ENCODE measurements at regions not wholly inside any gene's neighbourhood (a gene's known extent, or its start where the extent isn't known, plus 50 kb on each side); places are given as distances from the start of the nearest gene placed in this dataset.

GRCh38 chr10:131706952-131707351, 193.9 kb upstream of the PPP2R2D start:
- H3K27ac Mint-ChIP-seq (ENCODE audit: unreplicated experiment), result no peak overlapping the region
- TF ChIP-seq CTCF (IDR thresholded peaks at IDR 0.05; ENCODE audit: partially characterized antibody, unreplicated experiment), result no peak
- no peak for DNase-seq
- no peaks in the 10 kb centered on the region for H3K4me1 Mint-ChIP-seq (ENCODE audit: low read depth, unreplicated experiment)
- peaks cover 2% of the 10 kb centered on the region for H3K27me3 Mint-ChIP-seq (ENCODE audit: unreplicated experiment)
- no peaks in the 10 kb centered on the region for H3K36me3 Mint-ChIP-seq (ENCODE audit: unreplicated experiment)
- H3K4me3 Mint-ChIP-seq (ENCODE audit: unreplicated experiment), result no peak overlapping the region
- peaks cover 4% of the 10 kb centered on the region for H3K9me3 Mint-ChIP-seq (ENCODE audit: unreplicated experiment)

- Mint-ChIP-seq H3K4me1 (ENCODE audit: low read depth, unreplicated experiment) (no peaks in the 10 kb centered on the region), H3K27me3 (ENCODE audit: unreplicated experiment) (peaks cover 3% of the 10 kb centered on the region), H3K36me3 (ENCODE audit: unreplicated experiment) (no peaks in the 10 kb centered on the region), H3K9me3 (ENCODE audit: unreplicated experiment) (peaks cover 2% of the 10 kb centered on the region), H3K4me3 (ENCODE audit: unreplicated experiment) (no peak overlapping the region), H3K27ac (ENCODE audit: unreplicated experiment) (no peak overlapping the region)
- no peak for TF ChIP-seq CTCF (IDR thresholded peaks at IDR 0.05; ENCODE audit: partially characterized antibody, unreplicated experiment)
- no peak for DNase-seq
These were observed 192.5 kb upstream of the PPP2R2D start for GRCh38 chr10:131708225-131708880.

GRCh38 chr10:131710142-131710861, 190.5 kb upstream of the PPP2R2D start:
- Mint-ChIP-seq H3K9me3 (ENCODE audit: unreplicated experiment) (peaks cover 2% of the 10 kb centered on the region), H3K27me3 (ENCODE audit: unreplicated experiment) (peaks cover 3% of the 10 kb centered on the region), H3K4me1 (ENCODE audit: low read depth, unreplicated experiment) (no peaks in the 10 kb centered on the region), H3K27ac (ENCODE audit: unreplicated experiment) (no peak overlapping the region), H3K4me3 (ENCODE audit: unreplicated experiment) (no peak overlapping the region), H3K36me3 (ENCODE audit: unreplicated experiment) (no peaks in the 10 kb centered on the region)
- TF ChIP-seq CTCF (IDR thresholded peaks at IDR 0.05; ENCODE audit: partially characterized antibody, unreplicated experiment), result no peak
- no peak for DNase-seq

- H3K9me3 Mint-ChIP-seq (ENCODE audit: unreplicated experiment), result peaks cover 2% of the 10 kb centered on the region
- no peaks in the 10 kb centered on the region for H3K4me1 Mint-ChIP-seq (ENCODE audit: low read depth, unreplicated experiment)
- no peak overlapping the region for H3K27ac Mint-ChIP-seq (ENCODE audit: unreplicated experiment)
- H3K4me3 Mint-ChIP-seq (ENCODE audit: unreplicated experiment), result no peak overlapping the region
- DNase-seq, result no peak
- no peak for TF ChIP-seq CTCF (IDR thresholded peaks at IDR 0.05; ENCODE audit: partially characterized antibody, unreplicated experiment)
- peaks cover 2% of the 10 kb centered on the region for H3K27me3 Mint-ChIP-seq (ENCODE audit: unreplicated experiment)
- no peaks in the 10 kb centered on the region for H3K36me3 Mint-ChIP-seq (ENCODE audit: unreplicated experiment)
These were observed 178.7 kb upstream of the PPP2R2D start for GRCh38 chr10:131722121-131722520.
